ENCODE measurements at regions not wholly inside any gene's neighbourhood (a gene's known extent, or its start where the extent isn't known, plus 50 kb on each side); places are given as distances from the start of the nearest gene placed in this dataset.

GRCh38 chr16:29114574-29114973 lies 129.7 kb downstream of the LAT start:
- TF ChIP-seq CTCF (IDR thresholded peaks at IDR 0.05) (no peak), POLR2A (IDR thresholded peaks at IDR 0.05) (no peak)

Measured in body of pancreas (tissue), 4 donors.